ENCODE measurements at regions not wholly inside any gene's neighbourhood (a gene's known extent, or its start where the extent isn't known, plus 50 kb on each side); places are given as distances from the start of the nearest gene placed in this dataset.

DNA sequence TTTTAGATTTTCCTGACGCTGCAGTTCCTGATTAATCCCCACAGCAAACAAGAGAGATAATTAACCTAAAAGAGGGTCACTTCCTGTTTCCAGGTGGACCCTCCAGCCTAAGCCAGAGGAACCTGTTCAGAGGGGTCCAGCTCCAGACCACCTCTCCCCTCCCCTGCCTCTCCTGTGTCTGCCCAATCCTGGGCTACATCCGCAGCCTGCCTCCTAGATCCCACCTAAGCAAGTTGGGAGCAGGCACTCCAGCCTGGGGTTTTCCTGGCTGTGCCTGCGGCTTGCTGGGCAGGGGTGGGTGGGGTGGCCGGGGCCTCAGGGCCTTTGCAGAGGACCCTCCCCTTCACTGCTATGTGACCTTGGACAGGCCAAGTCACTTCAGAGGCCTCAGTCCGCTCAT, 178.6 kb upstream of the LINGO1 start:
- no peak for TF ChIP-seq YY1 (tag by site-specific recombination; IDR thresholded peaks at IDR 0.05)
- no peak for TF ChIP-seq ZNF274 (IDR thresholded peaks at IDR 0.05; ENCODE audit: low read length)
- TF ChIP-seq ZNF274 (tag by site-specific recombination; IDR thresholded peaks at IDR 0.05; ENCODE audit: borderline replicate concordance), result no peak

All from HEK293 (cell line).